HG03280 (cell line): ENCODE measurements at regions not wholly inside any gene's neighbourhood (a gene's known extent, or its start where the extent isn't known, plus 50 kb on each side); places are given as distances from the start of the nearest gene placed in this dataset.

Experiments
- ATAC-seq: cut with Tn5 transposase; IDR thresholded peaks from one replicate; pipeline ENCODE4 v1.9.1; 2021; ENCODE audit warnings: mild to moderate bottlenecking, moderate library complexity; ENCODE audit not compliant: unreplicated experiment

- ATAC-seq, result peak; percentile 82
Observed at GRCh38 chr4:81648576-81649275, 177.0 kb upstream of the RASGEF1B start.

GRCh38 chr4:81647388-81647787 lies 175.7 kb upstream of the RASGEF1B start:
- no peak for ATAC-seq

GRCh38 chr4:81642543-81642942 lies 170.8 kb upstream of the RASGEF1B start:
- ATAC-seq, result no peak

DNA sequence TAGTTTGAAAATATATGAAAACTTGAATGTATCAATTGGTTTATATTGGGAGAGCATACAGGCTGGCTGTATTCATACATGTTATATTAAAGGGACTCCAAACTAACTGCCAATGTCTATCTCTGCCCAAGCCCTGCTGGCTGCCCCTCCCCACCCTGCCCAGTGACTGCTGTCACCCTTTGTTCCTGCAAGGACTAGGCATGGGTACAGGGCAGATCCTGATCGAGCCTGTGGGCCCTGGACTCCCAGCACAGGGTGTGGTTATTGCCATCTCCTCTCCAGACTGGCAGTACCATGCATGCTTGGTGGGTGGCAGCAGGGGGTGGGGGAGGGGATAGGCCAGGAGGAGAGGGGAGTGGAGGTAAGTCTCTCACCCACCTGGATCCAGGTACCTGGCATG lies 167.5 kb upstream of the RASGEF1B start:
- ATAC-seq, result no peak

DNA sequence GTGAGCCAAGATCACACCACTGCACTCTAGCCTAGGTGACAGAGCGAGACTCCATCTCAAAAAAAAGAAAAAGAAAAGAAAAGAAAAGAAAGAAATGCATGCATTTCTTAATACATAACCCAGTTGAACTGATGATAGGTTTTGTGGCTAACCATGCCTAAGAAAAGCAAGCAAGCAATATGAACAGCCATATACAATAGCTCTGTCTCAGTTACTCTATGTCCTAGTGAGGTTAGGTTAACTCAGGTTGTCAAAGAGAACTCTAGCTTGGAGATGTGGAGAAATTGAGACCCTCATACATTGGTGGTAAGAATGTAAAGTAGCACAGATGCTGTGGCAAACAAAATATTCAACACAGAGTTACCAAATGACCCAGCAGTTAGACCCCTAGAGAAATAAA lies 167.0 kb upstream of the RASGEF1B start:
- ATAC-seq, result no peak

DNA sequence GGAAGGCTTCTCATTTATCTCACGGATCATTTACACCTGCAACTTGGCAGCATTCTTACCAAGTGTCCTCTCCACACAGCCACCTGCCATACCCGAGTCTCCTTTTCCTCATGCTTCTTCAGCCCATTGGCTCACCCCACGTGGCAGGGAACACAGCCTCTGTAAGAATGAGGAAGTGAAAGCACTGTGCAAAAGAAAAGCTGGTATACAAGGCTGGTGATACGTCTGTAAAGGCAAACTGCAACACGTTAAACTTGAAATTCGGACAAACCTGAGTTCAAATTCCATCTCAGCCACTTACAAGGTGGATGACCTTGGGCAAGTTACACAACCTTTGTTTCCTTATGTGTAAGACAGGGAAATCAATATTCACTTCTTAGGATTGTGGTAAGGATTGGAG lies 164.0 kb upstream of the RASGEF1B start:
- ATAC-seq, result peak; percentile 99

DNA sequence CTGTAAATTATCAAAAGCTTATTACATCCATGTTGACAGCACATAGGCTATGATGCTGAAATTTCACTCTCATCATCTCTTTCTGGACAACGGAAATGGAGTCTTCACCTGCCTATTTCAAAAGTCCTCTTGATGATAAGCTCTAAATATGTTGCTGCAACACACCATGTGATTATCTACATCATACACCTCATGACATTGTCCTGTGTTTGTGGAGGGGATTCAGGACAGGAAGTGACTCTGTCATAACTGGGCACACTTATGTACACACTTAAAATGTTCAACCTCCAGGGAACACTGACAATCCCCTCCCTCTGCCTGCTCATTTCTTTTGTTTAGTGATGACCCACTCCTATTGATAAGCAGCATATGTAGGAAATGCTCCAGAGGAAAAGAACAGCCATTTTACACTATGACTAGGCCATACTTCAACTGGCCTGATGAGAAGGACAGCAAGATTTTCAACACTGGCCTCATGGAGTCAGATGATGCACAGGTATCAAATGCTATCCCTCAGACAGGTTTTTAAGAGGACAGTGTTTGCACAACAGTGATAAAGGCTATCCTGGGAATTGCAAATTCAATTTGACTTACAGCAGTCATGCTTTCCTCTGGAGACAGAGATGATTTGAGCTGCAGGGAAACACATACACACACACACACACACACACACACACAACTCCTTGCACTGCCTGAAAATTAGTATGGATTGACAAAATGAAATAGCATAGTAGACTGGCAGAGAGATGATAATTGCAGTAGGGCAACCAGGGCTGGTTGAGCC lies 163.3 kb upstream of the RASGEF1B start:
- no peak for ATAC-seq

DNA sequence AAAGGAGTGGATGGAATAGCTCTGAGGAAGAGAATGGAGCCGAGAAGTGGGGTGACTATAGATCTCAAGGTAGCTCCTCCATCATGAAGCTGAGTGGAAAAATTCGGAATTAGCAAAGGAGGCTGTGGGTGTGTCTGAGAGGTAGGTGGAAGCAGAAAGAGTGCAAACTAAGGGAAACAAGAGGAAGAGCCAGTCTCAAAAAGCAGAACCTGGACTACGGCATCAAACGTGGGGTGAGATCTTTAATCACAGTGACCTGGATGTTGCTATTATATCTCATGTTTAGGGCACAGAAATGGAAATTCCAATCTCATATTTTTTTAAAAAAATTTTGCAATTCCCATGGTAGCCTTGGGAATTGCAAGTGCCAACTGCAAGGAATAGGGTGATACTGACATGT lies 162.5 kb upstream of the RASGEF1B start:
- no peak for ATAC-seq

- ATAC-seq, result no peak
Observed at GRCh38 chr4:81632581-81633299, 161.0 kb upstream of the RASGEF1B start.

GRCh38 chr4:81631958-81632441 lies 160.3 kb upstream of the RASGEF1B start:
- no peak for ATAC-seq

- no peak for ATAC-seq
Observed at GRCh38 chr4:81629366-81629765, 157.7 kb upstream of the RASGEF1B start.

GRCh38 chr4:81628489-81628888 lies 156.8 kb upstream of the RASGEF1B start:
- no peak for ATAC-seq

- ATAC-seq, result no peak
Observed at GRCh38 chr4:81627590-81627989, 155.9 kb upstream of the RASGEF1B start.

DNA sequence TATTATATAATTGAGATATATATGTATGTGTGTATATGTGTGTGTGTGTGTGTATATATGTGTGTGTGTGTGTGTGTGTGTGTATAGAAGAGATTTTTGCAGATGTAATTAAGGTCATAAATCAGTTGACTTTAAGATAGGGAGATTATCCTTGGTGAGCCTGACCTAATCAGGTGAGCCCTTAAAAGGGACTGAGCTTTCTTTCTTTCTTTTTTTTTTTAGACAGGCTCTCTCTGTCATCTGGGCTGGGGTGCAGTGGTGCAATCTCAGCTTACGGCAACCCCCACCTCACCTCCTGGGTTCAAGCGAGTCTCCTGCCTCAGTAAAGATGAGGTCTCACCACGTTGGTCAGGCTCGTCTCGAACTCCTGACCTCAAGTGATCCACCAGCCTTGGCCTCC lies 155.1 kb upstream of the RASGEF1B start:
- ATAC-seq, result no peak

DNA sequence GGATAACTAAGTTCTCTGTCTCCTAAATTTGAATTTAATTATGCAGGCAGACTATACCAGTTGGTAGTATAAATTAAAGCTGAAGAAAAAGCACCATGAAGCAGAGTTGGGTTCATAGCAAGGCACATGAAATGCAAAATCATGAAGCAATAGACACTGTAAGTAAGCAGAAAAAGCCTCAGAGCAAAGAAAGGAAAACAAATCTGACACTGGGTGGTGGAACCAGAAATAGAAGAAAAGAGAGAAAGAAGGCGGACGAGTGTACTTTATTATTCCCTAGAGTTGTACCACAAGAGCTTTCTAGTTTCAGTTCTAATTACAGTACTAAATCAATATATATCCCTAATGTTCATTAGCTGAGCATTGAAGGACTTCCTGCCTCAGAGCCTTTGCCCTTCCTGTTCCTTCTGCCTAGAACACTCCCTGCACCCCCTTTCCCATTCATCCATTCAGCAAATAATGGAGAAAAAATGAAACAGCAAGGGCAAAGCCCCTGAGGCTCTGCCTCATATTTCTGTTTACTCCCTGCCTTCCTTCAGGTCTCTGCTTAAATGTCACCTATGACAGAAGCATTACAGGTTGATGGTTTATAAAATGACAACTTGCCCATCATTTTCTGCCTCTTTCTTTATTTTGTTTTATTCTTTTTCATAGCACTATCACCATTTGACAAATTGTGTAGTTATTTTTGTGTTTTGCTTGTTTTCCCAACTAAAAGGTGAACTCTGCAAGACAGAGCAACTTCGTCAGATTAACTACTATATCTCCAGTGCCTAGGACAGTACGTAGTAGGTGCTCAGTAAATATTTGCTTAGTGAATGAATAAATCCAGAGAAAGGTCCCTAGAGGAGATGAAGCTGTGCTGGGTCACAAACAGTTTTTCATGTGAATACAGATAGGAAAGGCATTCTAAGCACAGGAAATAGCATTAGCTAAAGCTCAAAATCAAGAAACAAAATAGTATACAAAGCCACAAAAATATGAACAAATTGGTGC lies 154.0 kb upstream of the RASGEF1B start:
- no peak for ATAC-seq

DNA sequence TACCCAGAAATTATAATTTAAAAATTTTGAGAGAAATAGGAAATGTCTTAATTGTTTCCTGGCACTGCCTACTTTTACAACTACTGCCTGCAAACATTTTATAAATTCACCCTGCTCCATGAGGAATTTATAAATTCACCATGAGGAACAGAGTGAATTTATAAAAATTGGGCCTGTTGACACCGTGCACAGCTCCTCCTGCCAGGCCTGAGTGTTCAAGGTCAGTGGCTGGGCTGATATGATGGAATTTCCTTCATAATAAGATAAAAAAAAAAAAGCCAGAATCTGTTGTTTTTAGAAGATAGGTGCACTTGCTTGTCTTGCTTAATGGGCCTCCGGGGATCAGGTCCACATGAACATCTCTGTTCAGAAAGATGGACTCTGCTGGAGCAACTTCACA lies 151.7 kb upstream of the RASGEF1B start:
- ATAC-seq, result no peak

- ATAC-seq, result no peak
Observed at GRCh38 chr4:81622474-81623184, 150.9 kb upstream of the RASGEF1B start.

DNA sequence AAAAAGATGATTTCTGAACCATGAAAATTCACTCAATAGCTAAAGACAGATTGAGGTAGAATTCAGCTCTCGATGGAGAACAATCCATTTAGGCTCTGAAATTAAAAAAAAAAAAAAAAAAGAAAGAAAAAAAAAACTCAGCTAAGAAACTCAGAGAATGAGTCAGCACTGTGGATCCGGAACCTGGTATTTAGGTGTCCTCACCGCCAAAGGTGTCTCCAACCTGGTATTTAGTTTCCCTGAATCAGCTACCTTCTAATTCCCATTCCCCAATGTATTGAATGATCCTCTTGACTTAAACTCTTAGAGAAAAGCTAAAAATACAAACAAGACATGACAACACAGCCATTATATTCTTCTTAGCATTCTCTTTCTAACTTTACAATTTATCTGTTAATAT lies 150.3 kb upstream of the RASGEF1B start:
- ATAC-seq, result no peak

- ATAC-seq, result no peak
Observed at GRCh38 chr4:81621490-81621889, 149.8 kb upstream of the RASGEF1B start.

DNA sequence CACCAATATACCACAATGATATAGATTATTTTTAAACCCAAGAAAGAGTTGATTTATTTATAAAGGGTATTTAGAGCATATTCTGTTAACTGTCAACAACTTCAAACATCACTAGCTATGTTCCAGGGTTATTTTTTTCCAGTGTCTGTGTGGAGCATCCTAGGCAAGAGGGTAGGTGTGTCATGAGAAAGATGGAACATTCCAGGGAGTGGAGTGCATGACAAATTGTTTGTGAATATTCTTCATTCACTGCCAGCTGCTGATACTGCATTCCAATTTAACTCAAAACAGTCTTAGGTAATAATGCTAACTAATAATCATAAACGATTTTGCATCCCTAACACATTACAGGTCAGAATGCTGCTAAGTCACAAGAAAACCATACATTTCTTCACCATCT lies 148.7 kb upstream of the RASGEF1B start:
- ATAC-seq, result no peak
